ENCODE measurements at regions not wholly inside any gene's neighbourhood (a gene's known extent, or its start where the extent isn't known, plus 50 kb on each side); places are given as distances from the start of the nearest gene placed in this dataset.

- no peaks in the 10 kb centered on the region for H3K27me3 ChIP-seq (ENCODE audit: low read depth)
- no peaks in the 10 kb centered on the region for H3K4me1 ChIP-seq
- in situ Hi-C loops (cut with MboI; ENCODE audit: low sequenced_read_pairs) = no loop called here
- no peak for DNase-seq (ENCODE audit: low spot score in 2 of 2)
- no peaks in the 10 kb centered on the region for H3K36me3 ChIP-seq (replicated peaks)
- H3K4me3 ChIP-seq = no peak overlapping the region
- H3K9me3 ChIP-seq = no peaks in the 10 kb centered on the region
Observed at GRCh38 chr4:83860200-83860599, 324.3 kb downstream of the GPAT3 start.

- H3K4me3 ChIP-seq = no peak overlapping the region
- in situ Hi-C loops (cut with MboI; ENCODE audit: low sequenced_read_pairs) = no loop called here
- H3K27me3 ChIP-seq (ENCODE audit: low read depth) = no peaks in the 10 kb centered on the region
- DNase-seq (ENCODE audit: low spot score in 2 of 2) = no peak
- H3K4me1 ChIP-seq = no peaks in the 10 kb centered on the region
- no peaks in the 10 kb centered on the region for H3K9me3 ChIP-seq
- H3K36me3 ChIP-seq (replicated peaks) = no peaks in the 10 kb centered on the region
Observed at GRCh38 chr4:83858131-83858530, 322.2 kb downstream of the GPAT3 start.

- in situ Hi-C loops (cut with MboI; ENCODE audit: low sequenced_read_pairs) = no loop called here
- H3K9me3 ChIP-seq = no peaks in the 10 kb centered on the region
- no peak overlapping the region for H3K4me3 ChIP-seq
- no peaks in the 10 kb centered on the region for H3K27me3 ChIP-seq (ENCODE audit: low read depth)
- H3K4me1 ChIP-seq = peaks cover 19% of the 10 kb centered on the region
- DNase-seq (ENCODE audit: low spot score in 2 of 2) = no peak
- no peaks in the 10 kb centered on the region for H3K36me3 ChIP-seq (replicated peaks)
Observed at GRCh38 chr4:83855044-83855443, 319.1 kb downstream of the GPAT3 start.

- in situ Hi-C loops (cut with MboI; ENCODE audit: low sequenced_read_pairs) = no loop called here
- Histone ChIP-seq H3K4me3 (no peak overlapping the region), H3K27me3 (ENCODE audit: low read depth) (no peaks in the 10 kb centered on the region), H3K9me3 (no peaks in the 10 kb centered on the region), H3K36me3 (replicated peaks) (no peaks in the 10 kb centered on the region), H3K4me1 (peaks cover 19% of the 10 kb centered on the region)
- peak in 1 of 2 experiments; percentile 47 for DNase-seq (ENCODE audit: low spot score in 2 of 2)
Observed at GRCh38 chr4:83852085-83852451, 316.2 kb downstream of the GPAT3 start.

- no peaks in the 10 kb centered on the region for H3K36me3 ChIP-seq (replicated peaks)
- no peak overlapping the region for H3K4me3 ChIP-seq
- peak; percentile 90 to 93 for DNase-seq (ENCODE audit: low spot score in 2 of 2)
- in situ Hi-C loops (cut with MboI; ENCODE audit: low sequenced_read_pairs) = no loop called here
- no peaks in the 10 kb centered on the region for H3K9me3 ChIP-seq
- H3K27me3 ChIP-seq (ENCODE audit: low read depth) = no peaks in the 10 kb centered on the region
- peaks cover 19% of the 10 kb centered on the region for H3K4me1 ChIP-seq
Observed at GRCh38 chr4:83851261-83852084, 315.6 kb downstream of the GPAT3 start.

- no peaks in the 10 kb centered on the region; the same call in 1 of the 2 replicates for H3K27me3 ChIP-seq (ENCODE audit: low read depth)
- no peak for DNase-seq (ENCODE audit: low spot score in 2 of 2)
- H3K4me1 ChIP-seq = peaks cover 19% of the 10 kb centered on the region
- in situ Hi-C loops (cut with MboI; ENCODE audit: low sequenced_read_pairs) = no loop called here
- no peaks in the 10 kb centered on the region for H3K9me3 ChIP-seq
- no peaks in the 10 kb centered on the region for H3K36me3 ChIP-seq (replicated peaks)
- no peak overlapping the region for H3K4me3 ChIP-seq
Observed at GRCh38 chr4:83850435-83850834, 314.5 kb downstream of the GPAT3 start.

GRCh38 chr4:83846193-83846830, 310.4 kb downstream of the GPAT3 start:
- Histone ChIP-seq H3K4me1 (peaks cover 9% of the 10 kb centered on the region), H3K4me3 (no peak overlapping the region), H3K27me3 (ENCODE audit: low read depth) (no peaks in the 10 kb centered on the region; the same call in 1 of the 2 replicates), H3K36me3 (replicated peaks) (no peaks in the 10 kb centered on the region), H3K9me3 (no peaks in the 10 kb centered on the region)
- in situ Hi-C loops (cut with MboI; ENCODE audit: low sequenced_read_pairs) = no loop called here
- DNase-seq (ENCODE audit: low spot score in 2 of 2) = no peak

GRCh38 chr4:83839615-83840014, 303.7 kb downstream of the GPAT3 start:
- H3K4me1 ChIP-seq = no peaks in the 10 kb centered on the region
- no peaks in the 10 kb centered on the region for H3K27me3 ChIP-seq (ENCODE audit: low read depth)
- no peaks in the 10 kb centered on the region for H3K9me3 ChIP-seq
- no peak for DNase-seq (ENCODE audit: low spot score in 2 of 2)
- no peak overlapping the region for H3K4me3 ChIP-seq
- no peaks in the 10 kb centered on the region for H3K36me3 ChIP-seq (replicated peaks)
- in situ Hi-C loops (cut with MboI; ENCODE audit: low sequenced_read_pairs) = no loop called here

- Histone ChIP-seq H3K9me3 (no peaks in the 10 kb centered on the region), H3K27me3 (ENCODE audit: low read depth) (no peaks in the 10 kb centered on the region), H3K36me3 (replicated peaks) (no peaks in the 10 kb centered on the region), H3K4me3 (no peak overlapping the region), H3K4me1 (no peaks in the 10 kb centered on the region)
- DNase-seq (ENCODE audit: low spot score in 2 of 2) = no peak
- in situ Hi-C loops (cut with MboI; ENCODE audit: low sequenced_read_pairs) = no loop called here
Observed at GRCh38 chr4:83837614-83838308, 301.9 kb downstream of the GPAT3 start.

- in situ Hi-C loops (cut with MboI; ENCODE audit: low sequenced_read_pairs) = no loop called here
- Histone ChIP-seq H3K4me3 (no peak overlapping the region), H3K9me3 (no peaks in the 10 kb centered on the region), H3K4me1 (no peaks in the 10 kb centered on the region), H3K27me3 (ENCODE audit: low read depth) (no peaks in the 10 kb centered on the region), H3K36me3 (replicated peaks) (no peaks in the 10 kb centered on the region)
- DNase-seq (ENCODE audit: low spot score in 2 of 2) = no peak
Observed at GRCh38 chr4:83833920-83834319, 298.0 kb downstream of the GPAT3 start.

GRCh38 chr4:83832110-83832825, 296.4 kb downstream of the GPAT3 start:
- no peaks in the 10 kb centered on the region for H3K27me3 ChIP-seq (ENCODE audit: low read depth)
- H3K36me3 ChIP-seq (replicated peaks) = no peaks in the 10 kb centered on the region
- no peaks in the 10 kb centered on the region for H3K9me3 ChIP-seq
- no peak for DNase-seq (ENCODE audit: low spot score in 2 of 2)
- H3K4me3 ChIP-seq = no peak overlapping the region
- H3K4me1 ChIP-seq = no peaks in the 10 kb centered on the region
- in situ Hi-C loops (cut with MboI; ENCODE audit: low sequenced_read_pairs) = no loop called here

- no peak for DNase-seq (ENCODE audit: low spot score in 2 of 2)
- in situ Hi-C loops (cut with MboI; ENCODE audit: low sequenced_read_pairs) = no loop called here
Observed at GRCh38 chr4:83831588-83831987, 295.7 kb downstream of the GPAT3 start.

GRCh38 chr4:83830138-83830888, 294.4 kb downstream of the GPAT3 start:
- Histone ChIP-seq H3K4me3 (no peak overlapping the region), H3K9me3 (no peaks in the 10 kb centered on the region), H3K36me3 (replicated peaks) (no peaks in the 10 kb centered on the region), H3K4me1 (no peaks in the 10 kb centered on the region), H3K27me3 (ENCODE audit: low read depth) (no peaks in the 10 kb centered on the region)
- in situ Hi-C loops (cut with MboI; ENCODE audit: low sequenced_read_pairs) = no loop called here
- no peak for DNase-seq (ENCODE audit: low spot score in 2 of 2)

More at GRCh38 chr4:83831588-83831987, 295.7 kb downstream of the GPAT3 start:
- H3K9me3 ChIP-seq = no peaks in the 10 kb centered on the region
- H3K4me1 ChIP-seq = no peaks in the 10 kb centered on the region
- no peaks in the 10 kb centered on the region for H3K27me3 ChIP-seq (ENCODE audit: low read depth)
- H3K36me3 ChIP-seq (replicated peaks) = no peaks in the 10 kb centered on the region
- H3K4me3 ChIP-seq = no peak overlapping the region
